ENCODE measurements at regions not wholly inside any gene's neighbourhood (a gene's known extent, or its start where the extent isn't known, plus 50 kb on each side); places are given as distances from the start of the nearest gene placed in this dataset.

DNA sequence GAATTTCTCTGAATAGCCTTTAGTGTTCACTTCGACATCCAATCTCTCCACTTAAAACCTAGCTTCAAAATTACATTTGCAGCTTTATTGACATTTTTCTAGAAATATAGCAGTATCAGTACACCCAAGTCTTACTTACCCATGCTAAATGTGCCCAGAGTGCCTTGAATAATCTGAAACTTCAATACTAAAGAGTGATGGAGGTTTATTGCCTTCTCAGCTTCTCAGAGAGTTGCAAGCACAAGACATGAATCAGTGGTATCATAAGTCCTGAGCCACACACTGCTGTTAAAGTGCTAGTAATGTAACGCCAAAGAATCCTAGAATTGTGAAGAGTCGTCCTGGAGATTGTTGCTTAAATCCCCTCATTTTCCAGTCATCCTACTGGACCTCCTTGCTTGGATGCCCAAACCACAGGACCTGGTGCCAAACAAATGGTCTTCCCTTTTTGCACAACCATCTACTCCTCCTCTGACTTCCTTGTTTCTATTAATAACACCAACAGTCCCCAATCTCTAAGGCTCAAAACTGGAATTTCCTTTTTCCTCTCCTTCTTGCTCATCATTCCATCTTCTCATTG is 83.2 kb upstream of the SPATS2L start:
- Histone ChIP-seq H3K4me3 (no peak overlapping the region), H3K9me3 (no peaks in the 10 kb centered on the region), H3K27ac (no peak overlapping the region), H3K27me3 (replicated peaks; ENCODE audit: insufficient read depth) (no peaks in the 10 kb centered on the region), H3K36me3 (no peaks in the 10 kb centered on the region), H3K4me1 (replicated peaks) (no peaks in the 10 kb centered on the region)
- WGBS, result 83% methylated on average over 3 of the region's 3 CpGs
- intact Hi-C loops (cut with DNase I), result no loop called here
- no peak for DNase-seq (ENCODE audit: low spot score)
- no peak for TF ChIP-seq POLR2AphosphoS5 (IDR thresholded peaks at IDR 0.05)
- TF ChIP-seq POLR2A (IDR thresholded peaks at IDR 0.05), result no peak
- TF ChIP-seq, protein P1, sequence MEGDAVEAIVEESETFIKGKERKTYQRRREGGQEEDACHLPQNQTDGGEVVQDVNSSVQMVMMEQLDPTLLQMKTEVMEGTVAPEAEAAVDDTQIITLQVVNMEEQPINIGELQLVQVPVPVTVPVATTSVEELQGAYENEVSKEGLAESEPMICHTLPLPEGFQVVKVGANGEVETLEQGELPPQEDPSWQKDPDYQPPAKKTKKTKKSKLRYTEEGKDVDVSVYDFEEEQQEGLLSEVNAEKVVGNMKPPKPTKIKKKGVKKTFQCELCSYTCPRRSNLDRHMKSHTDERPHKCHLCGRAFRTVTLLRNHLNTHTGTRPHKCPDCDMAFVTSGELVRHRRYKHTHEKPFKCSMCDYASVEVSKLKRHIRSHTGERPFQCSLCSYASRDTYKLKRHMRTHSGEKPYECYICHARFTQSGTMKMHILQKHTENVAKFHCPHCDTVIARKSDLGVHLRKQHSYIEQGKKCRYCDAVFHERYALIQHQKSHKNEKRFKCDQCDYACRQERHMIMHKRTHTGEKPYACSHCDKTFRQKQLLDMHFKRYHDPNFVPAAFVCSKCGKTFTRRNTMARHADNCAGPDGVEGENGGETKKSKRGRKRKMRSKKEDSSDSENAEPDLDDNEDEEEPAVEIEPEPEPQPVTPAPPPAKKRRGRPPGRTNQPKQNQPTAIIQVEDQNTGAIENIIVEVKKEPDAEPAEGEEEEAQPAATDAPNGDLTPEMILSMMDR (IDR thresholded peaks at IDR 0.05), result no peak

DNA sequence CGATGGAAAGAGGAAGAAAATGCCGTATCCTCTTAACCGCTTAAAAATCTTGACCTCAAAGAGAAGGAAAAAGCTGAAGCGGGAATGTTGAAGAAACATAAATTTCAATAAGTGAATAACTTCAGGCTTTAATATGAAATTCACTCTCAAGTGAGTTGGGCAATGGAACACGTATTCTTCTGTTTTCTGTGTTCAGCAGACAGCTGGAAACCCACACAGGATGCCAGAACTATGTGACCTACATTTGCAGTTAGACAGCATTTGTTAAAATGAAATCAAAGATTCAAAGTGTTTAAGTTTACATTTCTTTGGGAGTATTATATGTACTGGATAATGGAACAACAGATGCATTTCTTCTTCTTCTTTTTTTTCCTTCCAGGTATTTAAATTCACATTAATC is 80.5 kb upstream of the SPATS2L start:
- intact Hi-C loops (cut with DNase I), result no loop called here
- no peak for TF ChIP-seq POLR2AphosphoS5 (IDR thresholded peaks at IDR 0.05)
- TF ChIP-seq, protein P1 (IDR thresholded peaks at IDR 0.05), result no peak
- no peak for TF ChIP-seq POLR2A (IDR thresholded peaks at IDR 0.05)
- Histone ChIP-seq H3K9me3 (no peaks in the 10 kb centered on the region), H3K4me3 (no peak overlapping the region), H3K4me1 (replicated peaks) (no peaks in the 10 kb centered on the region), H3K27ac (no peak overlapping the region), H3K36me3 (no peaks in the 10 kb centered on the region), H3K27me3 (replicated peaks; ENCODE audit: insufficient read depth) (no peaks in the 10 kb centered on the region)
- 64% methylated on average over 5 of the region's 5 CpGs for WGBS
- DNase-seq (ENCODE audit: low spot score), result no peak

DNA sequence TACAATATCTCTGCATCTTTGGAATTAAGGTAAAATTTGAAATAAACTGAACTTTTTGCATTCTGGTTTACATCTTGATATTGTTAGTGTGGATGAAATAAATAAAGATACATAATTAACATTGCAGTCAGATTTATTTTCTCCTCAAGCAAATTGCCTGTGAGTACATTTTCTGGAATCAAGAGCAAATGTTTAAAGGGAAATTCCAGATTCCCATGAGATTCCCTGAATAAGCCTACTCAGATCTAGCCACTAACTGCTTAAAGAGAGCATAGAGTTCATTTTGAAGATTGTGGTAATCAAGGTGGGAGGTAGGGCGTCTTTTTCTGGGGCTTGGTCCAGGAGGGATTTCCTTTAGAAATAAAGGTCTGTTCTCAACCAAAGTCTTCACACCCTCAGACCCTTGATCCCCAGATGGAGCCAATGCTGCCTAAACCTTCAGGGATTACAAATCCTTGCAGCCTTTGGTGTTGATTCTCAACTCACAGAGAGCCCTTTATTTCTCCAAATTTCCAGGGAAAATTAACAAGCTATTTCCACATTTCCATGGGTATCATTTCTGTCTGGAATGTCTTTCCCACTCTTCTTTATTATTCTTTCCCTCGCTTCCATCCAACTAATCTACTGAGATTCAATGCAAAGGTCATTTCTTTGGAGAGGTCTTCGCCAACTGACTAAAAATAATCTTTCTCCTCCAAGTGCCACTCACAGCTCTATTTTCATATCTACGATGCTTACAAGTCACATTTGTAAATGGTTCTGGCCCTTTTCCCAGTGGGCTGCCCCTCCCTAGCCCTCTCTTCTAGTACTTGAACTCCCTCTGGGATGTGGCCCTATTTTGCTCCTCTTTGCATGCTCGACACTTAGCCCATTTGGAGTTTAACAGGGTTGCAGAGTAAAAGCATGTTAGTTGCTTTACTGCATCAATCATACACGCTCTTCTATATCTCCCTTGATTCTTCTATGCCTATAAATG is 79.8 kb upstream of the SPATS2L start:
- Histone ChIP-seq H3K27me3 (replicated peaks; ENCODE audit: insufficient read depth) (no peaks in the 10 kb centered on the region), H3K4me3 (no peak overlapping the region), H3K27ac (no peak overlapping the region), H3K9me3 (no peaks in the 10 kb centered on the region), H3K4me1 (replicated peaks) (no peaks in the 10 kb centered on the region), H3K36me3 (no peaks in the 10 kb centered on the region)
- 81% methylated on average over 6 of the region's 6 CpGs for WGBS
- DNase-seq (ENCODE audit: low spot score), result no peak
- intact Hi-C loops (cut with DNase I), result no loop called here
- TF ChIP-seq, protein P1 (IDR thresholded peaks at IDR 0.05), result no peak
- TF ChIP-seq POLR2AphosphoS5 (IDR thresholded peaks at IDR 0.05), result no peak
- TF ChIP-seq POLR2A (IDR thresholded peaks at IDR 0.05), result no peak

- Histone ChIP-seq H3K27me3 (replicated peaks; ENCODE audit: insufficient read depth) (no peaks in the 10 kb centered on the region), H3K36me3 (no peaks in the 10 kb centered on the region), H3K9me3 (no peaks in the 10 kb centered on the region), H3K4me3 (no peak overlapping the region), H3K27ac (no peak overlapping the region), H3K4me1 (replicated peaks) (no peaks in the 10 kb centered on the region)
- intact Hi-C loops (cut with DNase I), result no loop called here
- no peak for DNase-seq (ENCODE audit: low spot score)
- TF ChIP-seq, protein P1 (IDR thresholded peaks at IDR 0.05), result no peak
- no peak for TF ChIP-seq POLR2AphosphoS5 (IDR thresholded peaks at IDR 0.05)
- TF ChIP-seq POLR2A (IDR thresholded peaks at IDR 0.05), result no peak
- WGBS, result 68% methylated on average over 1 of the region's 1 CpG
These were observed 75.8 kb upstream of the SPATS2L start for GRCh38 chr2:200230716-200231115.
